ENCODE measurements at regions not wholly inside any gene's neighbourhood (a gene's known extent, or its start where the extent isn't known, plus 50 kb on each side); places are given as distances from the start of the nearest gene placed in this dataset.
"Not testable (repeated sequence)": the region's sequence is repeated elsewhere in the genome, so short reads cannot be mapped to it uniquely, and the experiment has no call there.

- DNase-seq, result no peak
Observed at GRCh38 chr4:14898989-14899388, 103.3 kb upstream of the CPEB2 start.

- DNase-seq, result no peak
Observed at GRCh38 chr4:14902342-14902741, 99.9 kb upstream of the CPEB2 start.

DNA sequence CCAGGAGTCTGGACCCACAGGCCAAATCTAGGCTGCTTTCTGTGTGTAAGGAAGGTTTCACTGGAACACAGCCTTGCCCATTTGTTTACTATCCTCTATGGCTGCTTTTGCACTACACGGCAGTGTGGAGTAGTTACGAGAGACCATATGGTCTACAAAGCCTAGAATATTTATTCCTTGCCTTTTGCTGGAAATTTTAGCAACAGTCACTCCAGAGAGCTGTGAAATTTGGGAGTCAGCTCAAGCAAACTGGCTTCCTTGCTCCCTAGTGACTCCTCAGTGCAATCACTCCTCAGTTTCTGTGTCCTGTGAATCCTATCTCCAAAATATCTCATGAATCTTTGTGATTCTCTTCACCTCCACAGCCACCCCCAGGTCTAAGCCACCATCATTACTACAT is 99.0 kb upstream of the CPEB2 start:
- no peak for DNase-seq

- no peak for DNase-seq
Observed at GRCh38 chr4:14906805-14907204, 95.5 kb upstream of the CPEB2 start.

DNA sequence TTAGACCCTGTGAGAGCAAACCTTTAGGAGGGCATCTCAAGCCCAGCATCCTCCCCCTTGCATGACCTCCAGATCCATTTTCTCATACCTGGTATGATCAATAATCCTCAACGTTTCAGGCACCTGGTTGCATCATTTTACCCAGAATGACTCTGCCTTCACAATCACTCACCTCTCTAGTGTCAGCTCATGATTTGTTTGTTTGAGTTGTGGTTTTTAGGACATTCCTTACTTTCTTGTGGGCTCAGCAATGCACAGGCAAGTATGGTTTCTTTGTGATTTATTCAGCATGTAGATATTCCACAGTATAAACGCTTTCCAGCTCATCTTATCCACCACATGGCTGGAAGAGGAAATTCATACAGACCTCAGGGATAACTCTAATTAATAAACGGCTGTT is 93.6 kb upstream of the CPEB2 start:
- DNase-seq, result no peak

GRCh38 chr4:14910411-14910810 is 91.9 kb upstream of the CPEB2 start:
- DNase-seq, result no peak

DNA sequence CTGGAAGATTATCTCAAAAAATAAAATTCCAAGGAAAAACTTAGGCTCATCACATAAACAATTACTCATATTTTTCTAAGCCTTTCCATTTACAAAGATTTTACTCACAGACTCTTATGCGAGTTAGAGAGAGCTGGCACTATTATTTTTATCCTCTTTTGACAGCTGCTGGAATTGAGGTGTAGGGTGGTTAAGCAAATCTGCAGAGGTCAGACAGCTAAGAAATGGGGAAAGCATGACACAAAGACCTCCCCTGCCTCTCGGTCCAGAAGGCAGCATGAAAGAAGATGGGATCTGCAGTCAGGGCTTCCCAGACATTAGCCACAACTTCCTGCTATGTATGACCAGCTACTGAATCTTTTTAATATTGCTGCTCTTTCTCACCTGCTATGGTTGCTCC is 89.9 kb upstream of the CPEB2 start:
- DNase-seq, result no peak

- DNase-seq, result no peak
Observed at GRCh38 chr4:14915018-14915417, 87.3 kb upstream of the CPEB2 start.

DNA sequence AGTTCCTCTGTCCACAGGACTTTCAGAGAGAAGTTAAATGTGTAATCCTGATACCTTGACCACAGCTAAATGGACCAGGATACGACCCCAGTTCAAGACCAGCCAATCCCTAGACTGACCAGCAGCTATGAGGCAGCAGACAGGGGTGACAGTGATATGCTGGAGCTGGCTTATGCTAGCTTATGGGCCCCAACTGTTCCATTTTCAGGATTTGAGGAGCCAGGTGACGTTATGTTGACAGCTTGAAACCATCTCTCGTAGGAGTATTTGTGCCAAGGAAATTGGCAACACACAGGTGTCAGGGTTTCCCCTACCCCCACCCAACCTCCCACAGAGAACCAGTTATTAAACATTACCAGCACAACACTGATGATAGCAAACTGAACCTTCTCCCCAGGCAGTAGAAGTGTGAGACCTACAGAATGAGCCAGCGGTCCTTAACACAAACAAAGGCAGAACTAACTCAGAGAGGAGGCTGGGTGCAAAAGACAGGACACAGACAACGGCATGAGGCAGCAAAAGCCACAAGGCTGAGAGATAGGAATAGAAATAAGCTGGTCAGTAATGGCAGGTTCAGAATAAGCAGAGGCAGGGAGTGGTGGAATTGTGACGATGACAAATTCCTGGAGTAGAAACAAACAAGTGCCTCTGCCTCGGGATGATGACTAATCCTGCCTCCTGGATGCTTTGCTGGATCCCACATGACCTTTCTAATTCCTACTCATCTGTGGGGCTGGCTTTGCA is 85.6 kb upstream of the CPEB2 start:
- DNase-seq, result no peak

- DNase-seq, result no peak
Observed at GRCh38 chr4:14917298-14917633, 85.0 kb upstream of the CPEB2 start.

GRCh38 chr4:14918336-14918735 is 83.9 kb upstream of the CPEB2 start:
- no peak for DNase-seq

DNA sequence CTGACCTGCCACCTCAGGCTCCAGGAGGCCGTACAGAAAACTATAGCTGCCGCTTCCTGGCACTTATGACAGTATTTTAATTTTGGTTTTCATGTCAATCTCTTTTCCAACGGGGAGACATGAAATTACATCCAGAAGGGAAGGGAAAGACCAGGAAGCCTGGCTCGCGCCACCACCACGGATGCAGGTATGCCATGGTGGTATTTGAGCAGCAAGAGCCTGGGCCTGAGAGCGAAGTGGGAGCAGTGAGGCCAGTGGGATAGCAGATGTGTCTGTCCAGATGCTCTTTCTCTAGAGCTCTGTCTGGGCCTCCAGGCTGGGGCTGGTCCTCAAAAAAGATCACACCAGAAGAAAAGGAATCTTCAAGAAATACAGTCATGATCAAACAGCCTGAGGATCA is 82.5 kb upstream of the CPEB2 start:
- DNase-seq, result no peak

GRCh38 chr4:14920237-14920636 is 82.0 kb upstream of the CPEB2 start:
- no peak for DNase-seq

DNA sequence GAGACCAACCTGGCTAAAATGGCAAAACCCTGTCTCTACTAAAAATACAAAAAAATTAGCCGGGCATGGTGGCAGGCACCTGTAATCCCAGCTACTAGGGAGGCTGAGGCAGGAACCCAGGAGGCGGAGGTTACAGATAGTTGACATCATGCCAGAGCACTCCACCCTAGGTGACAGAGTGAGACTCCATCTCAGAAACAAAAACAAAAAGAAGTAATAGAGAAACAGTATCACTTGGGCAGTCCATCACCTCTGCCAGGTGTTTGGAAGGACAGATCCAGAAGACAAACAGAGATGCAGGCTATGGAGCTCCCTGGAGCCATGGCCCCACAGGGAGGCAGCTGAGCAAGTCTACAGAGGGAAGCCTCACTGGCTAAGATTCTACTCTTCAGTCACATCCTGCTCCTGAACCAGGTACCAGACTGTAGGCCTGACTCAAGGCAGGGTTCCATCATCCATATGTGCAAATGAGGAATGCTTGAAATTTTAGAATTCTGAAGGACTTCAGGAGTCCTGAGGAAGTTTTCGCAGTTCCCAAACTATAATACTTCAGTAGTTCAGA is 81.4 kb upstream of the CPEB2 start:
- DNase-seq, result no peak

GRCh38 chr4:14921781-14922180 is 80.5 kb upstream of the CPEB2 start:
- not testable (repeated sequence) for DNase-seq

DNA sequence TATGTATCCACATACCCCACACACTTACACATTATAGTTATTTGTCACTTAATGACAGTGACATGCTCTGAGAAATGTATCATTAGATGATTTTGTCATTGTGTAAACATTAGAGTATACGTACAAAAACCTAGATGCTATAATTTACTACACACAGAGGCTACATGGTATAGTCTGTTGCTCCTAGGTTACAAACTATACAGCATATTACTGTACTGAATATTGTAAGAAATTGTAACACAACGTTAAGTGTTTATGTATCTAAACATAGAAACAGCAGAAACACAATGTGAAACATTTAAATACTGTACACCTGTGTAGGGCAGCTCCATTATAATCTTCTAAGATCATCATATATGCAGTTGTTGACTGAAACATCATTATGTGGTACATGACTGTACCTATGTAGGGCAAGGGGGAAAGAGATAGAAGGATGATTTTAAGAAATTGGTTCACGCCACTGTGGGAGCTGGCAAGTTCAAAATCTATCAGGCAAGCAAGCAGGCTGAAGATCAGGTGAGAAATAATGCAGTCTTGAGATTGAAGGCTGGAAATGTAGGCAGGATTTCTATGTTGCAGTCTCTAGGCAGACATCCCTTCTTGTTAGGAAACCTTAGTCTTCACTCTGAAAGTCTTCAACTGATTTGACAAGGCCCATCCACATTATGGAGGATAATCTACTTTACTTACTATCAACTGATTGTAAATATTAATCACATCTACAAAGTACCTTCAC is 78.0 kb upstream of the CPEB2 start:
- no peak for DNase-seq

DNA sequence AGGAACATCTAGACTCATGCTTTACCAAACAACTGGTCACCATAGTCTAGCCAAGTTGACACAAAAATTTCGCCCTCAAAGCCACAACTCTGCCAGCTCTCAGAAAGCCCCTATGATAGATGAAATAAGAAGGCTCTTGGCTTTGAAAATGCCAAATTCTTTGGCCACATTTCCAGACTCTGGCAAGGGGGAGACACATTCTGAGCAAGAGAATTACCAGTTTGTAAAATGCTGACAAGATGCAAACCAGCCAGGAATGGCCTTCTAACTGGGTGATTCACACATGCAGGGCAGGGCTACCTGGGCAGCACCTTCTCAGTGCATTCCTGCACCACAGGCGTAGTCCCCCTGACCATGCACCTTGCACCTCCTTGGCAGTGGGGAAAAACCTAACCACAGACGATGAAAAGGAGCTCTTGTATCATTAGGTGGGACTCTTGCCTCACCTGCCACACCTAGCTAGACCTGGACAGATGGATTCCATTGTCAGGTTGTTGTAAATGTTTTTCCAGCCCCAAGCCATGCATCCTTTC is 77.4 kb upstream of the CPEB2 start:
- no peak for DNase-seq

- DNase-seq, result no peak
Observed at GRCh38 chr4:14925471-14925870, 76.8 kb upstream of the CPEB2 start.

GRCh38 chr4:14926368-14926767 is 75.9 kb upstream of the CPEB2 start:
- no peak for DNase-seq

GRCh38 chr4:14928035-14928434 is 74.2 kb upstream of the CPEB2 start:
- DNase-seq, result no peak

DNA sequence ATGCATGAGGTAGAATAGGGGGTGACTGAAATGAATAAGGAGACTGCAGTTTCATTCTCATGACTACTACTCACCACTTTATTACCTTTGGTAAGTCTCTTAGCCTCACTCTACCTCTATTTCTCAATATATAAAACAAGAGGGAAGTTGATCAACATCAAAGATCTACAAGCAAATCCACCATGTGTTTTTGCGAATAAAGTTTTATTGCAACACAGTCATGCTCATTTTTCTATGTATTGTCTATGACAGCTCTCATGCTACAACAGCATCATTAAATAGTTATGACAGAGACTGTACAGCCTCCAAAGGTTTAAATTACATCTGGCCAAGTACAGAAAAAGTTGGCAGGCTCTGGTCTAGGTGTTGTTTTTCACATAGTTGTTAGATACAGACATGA is 72.6 kb upstream of the CPEB2 start:
- no peak for DNase-seq

- DNase-seq, result no peak
Observed at GRCh38 chr4:14934704-14935390, 67.4 kb upstream of the CPEB2 start.

- DNase-seq, result no peak
Observed at GRCh38 chr4:14943749-14944148, 58.5 kb upstream of the CPEB2 start.

- no peak for DNase-seq
Observed at GRCh38 chr4:14952352-14952751, 49.9 kb upstream of the CPEB2 start.
